GM18861 (cell line): ENCODE measurements at regions not wholly inside any gene's neighbourhood (a gene's known extent, or its start where the extent isn't known, plus 50 kb on each side); places are given as distances from the start of the nearest gene placed in this dataset.

Source experiments
- ATAC-seq: cut with Tn5 transposase; IDR thresholded peaks from one replicate; pipeline ENCODE4 v1.9.1; 2021; ENCODE audit not compliant: unreplicated experiment

- ATAC-seq, result no peak
Measured at GRCh38 chr5:96075579-96076289, 114.1 kb upstream of the ELL2 start.

DNA sequence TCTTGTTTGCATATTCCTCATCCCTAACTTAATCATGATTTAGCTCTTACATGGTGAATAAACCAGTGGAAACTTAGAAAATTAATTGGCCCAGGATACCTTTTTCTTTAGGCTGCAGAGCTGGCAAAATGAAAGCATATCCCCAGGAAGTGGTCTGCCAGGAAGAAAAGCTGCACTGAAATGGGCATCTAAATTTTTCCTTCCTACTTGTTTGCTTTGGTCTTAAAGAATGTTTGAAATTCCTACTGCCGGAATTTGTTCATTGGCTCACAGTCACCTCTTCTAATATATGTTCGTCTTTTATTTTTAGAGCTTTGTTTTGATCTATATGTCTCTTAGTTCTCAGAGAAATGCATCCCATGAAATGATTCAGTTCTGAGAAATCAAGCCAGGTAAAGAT, 113.2 kb upstream of the ELL2 start:
- no peak for ATAC-seq

DNA sequence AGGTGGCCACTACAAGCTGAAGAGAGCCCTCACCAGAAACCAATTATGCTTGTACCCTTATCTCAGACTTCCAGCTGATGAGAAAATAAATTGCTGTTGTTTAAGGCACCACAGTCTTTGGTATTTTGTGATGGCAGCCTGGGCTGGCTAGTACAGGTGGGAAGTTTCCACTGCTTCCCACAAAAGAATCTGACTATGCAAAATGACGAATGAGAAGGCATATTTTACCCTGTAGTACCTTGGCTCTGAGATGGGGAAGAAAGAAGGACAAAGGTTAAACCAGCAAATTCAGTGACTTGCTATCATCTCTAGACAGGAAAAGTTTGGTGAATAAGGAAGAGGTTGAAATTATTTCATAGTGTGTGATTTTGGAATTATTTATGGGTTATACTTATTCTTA, 112.8 kb upstream of the ELL2 start:
- no peak for ATAC-seq

- ATAC-seq, result no peak
Measured at GRCh38 chr5:96072791-96073165, 111.1 kb upstream of the ELL2 start.

DNA sequence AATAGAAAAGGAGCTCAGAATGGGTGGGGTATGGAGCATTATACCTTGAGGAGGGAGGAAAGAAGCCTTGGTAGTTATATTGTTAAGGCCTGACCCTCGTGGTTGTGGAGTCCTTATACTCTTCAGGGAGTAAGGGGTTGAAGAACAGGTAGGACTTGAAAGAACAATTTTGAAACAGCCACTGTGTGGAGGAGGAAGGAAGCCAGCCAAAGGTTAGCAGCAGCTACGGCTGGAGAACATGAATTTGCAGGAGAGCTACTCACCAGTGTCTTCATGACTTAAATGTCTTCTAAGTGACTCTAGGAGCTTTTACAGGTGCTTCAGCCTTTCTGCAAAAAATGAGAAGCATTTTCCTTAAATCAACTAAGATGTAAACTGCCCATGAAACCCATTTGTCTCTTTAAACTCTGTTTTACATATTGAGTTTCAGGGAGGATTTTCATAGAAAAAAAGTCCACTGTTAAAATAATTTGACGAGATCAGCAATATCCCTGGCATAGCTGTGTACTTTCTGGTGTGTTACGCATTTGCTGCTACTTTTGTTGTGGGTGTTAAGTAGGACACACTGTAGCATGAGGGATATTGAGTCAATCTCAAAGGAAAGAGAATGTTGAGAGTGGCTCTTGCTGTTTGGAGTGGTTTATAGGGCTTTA, 110.6 kb upstream of the ELL2 start:
- no peak for ATAC-seq

DNA sequence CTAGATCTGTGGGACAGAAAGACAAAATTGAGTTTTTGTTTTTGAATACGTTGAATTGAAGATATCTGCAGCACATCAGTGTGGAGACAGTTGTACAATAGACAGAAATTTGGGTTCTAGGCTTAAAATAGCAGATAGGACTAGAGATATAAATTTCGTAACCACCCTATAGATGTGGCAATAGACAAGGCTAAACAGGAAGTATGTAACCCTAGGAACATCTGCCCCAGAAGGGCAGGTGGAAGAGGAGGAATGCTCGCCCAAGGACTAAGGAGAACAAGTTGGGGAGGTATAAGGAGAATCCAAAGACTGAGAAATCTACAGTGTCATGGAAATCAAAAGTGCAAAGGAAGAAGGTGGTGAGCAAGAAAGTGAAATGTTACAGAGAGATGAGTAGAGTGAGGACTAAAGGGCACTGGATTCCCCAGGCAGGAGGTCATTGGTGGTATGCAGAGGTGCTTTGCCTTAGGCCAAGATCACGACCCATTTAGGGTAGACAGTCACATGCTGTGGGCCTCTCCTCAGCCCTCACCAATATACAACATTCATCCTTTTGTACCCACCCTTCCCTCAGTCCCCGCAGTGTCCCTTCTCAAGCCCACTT, 109.1 kb upstream of the ELL2 start:
- no peak for ATAC-seq

DNA sequence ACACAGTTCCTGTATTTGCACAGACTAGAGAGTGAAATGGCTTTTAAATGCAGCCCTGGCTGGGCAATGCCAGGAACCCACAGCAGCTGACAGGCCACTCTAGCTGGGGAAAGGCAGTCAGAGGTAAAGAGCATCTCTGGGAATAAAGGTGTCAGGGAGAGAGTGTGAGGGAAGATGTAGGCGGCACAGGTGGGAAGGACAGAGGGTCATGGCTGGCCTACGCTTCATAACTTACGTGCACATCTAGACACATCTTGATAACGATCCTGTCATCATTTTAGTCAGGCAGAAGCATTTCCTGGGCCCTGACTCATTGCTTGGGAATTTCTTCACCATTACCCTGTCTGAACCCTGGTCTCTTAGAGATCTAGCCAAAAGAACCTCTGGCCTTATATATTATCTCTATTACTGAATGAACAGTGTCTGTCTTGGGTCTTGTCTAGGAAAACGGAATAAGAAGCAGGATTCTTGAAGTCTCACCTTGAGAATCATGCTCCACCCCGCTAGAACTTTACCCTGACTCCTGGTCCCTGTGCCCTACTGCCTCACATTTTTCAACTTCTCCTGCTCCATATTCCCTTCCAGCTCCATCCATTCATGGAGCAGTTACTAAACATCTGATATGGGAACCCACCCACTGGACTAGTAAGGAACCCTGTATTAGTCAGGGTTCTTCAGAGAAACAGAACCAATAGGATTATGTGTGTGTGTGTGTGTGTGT, 106.4 kb upstream of the ELL2 start:
- ATAC-seq, result no peak

DNA sequence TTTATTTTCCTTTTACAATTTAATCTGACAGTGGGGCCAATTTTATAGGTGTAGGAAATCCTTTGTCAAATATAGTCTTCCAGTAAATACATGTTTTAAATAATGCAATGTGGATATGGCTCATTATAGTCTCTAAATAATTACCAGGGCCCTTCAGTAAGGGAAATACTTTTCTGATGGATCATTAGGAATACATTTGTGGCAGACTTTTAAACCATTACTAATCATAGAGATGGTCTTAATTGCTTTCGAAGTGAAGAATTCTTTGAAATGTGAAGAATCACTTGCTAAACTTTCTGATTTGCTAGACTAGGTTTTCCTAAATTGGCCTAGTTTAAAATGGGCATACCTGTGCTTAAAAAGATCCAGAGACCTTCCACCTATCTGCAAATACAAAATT, 105.6 kb upstream of the ELL2 start:
- ATAC-seq, result no peak

DNA sequence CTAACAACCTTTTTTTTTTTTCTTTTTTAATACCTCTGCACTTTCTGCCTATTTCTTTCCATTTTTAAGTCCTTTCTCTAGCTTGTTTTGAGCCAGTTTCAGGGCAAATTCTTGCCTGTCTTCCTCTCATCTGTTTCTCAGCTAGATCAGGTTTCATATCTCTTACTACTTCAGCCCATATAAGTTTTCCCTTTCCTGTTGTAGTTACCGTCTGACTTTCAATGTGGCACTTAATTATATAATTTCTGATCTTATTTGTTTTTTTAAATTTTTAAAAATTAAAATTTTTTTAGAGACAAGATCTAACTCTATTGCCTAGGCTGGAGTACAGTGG, 104.7 kb upstream of the ELL2 start:
- no peak for ATAC-seq

DNA sequence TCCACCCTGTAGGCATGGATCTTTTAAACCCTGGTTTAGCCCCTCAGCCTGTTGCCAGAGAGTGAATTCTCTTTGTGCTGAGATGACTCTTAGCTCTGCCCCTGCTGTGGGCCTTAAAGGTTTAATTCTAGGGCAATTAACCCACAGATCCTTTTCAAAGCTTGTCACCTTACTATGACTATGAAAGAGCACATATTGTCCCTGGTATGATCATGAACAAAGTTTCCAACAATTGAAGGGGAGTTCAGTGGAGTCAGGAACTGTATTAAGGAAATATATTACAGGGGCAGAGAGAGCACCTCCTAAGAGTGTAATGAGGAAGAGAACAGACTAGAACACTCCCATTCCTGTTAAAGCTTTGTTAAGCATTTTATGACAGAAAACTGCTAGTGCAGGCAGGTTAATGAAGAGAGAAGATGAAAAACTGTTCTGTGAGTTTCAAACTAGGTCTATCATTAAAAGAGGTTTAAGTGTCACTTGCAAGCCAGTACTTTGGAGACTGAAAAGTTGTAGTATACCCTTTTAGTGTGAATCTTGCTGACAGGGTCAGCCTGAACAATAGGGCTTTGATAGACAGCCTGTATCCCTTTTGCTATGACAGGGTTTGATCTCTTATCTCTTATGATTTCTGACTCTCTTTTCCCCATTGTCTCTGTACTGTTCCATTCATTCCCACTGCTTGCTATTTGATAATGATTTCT, 104.2 kb upstream of the ELL2 start:
- ATAC-seq, result no peak

DNA sequence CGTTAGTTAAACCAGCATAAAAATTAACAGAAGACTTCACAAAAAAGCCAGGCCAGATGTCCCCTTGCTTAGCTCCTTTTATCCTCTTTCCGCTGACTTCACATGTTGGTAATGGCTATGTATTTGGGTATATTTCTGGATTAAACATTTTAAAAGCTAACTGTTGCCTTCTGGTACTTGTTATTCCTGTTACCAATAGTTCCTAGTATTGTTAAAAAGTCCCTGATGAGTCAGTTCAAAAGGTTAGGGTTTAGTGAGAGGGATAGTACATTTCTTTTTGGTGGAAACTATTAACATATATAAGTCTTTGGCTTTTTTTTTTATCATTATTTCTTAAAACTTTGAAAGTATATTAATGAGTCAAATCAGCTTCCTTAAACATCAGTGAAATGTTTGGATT, 103.2 kb upstream of the ELL2 start:
- ATAC-seq, result no peak

DNA sequence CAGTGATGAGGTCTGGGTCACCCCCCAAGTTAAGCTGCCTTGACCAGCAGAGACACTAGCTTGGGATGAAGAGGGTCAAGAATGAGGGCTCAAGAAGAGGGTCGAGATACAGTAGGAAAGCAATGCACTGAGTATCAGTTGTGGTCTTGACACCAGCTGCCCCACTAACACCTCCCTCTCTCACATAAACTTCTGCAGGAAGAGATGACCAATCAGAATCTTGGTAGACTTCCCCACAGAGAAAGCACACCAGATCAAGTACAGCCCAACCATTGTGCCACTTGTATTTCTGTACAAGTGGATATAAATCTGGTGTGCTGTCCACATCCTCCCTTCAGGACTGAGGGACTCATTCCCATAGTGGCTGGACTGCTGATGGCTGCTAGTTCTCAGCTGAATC, 101.2 kb upstream of the ELL2 start:
- no peak for ATAC-seq

DNA sequence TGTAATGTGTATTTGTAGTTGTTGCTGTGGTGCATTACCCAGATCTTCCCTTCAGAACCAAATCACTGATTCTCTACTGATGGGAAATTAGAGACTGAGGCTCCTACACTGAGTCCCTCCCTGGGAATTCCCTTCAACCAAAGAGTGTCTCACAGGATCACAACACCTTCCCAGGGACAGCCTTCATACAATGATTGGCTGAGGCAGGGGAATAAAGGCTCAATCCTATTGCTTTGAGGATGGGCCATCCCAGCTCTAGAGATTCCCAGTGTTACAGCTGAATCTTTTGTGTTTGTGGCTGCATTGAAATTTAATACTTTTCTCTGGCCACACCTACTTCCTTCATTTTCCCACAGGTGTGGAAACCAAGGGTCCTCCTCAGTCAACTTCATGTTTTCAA, 96.4 kb upstream of the ELL2 start:
- ATAC-seq, result no peak

DNA sequence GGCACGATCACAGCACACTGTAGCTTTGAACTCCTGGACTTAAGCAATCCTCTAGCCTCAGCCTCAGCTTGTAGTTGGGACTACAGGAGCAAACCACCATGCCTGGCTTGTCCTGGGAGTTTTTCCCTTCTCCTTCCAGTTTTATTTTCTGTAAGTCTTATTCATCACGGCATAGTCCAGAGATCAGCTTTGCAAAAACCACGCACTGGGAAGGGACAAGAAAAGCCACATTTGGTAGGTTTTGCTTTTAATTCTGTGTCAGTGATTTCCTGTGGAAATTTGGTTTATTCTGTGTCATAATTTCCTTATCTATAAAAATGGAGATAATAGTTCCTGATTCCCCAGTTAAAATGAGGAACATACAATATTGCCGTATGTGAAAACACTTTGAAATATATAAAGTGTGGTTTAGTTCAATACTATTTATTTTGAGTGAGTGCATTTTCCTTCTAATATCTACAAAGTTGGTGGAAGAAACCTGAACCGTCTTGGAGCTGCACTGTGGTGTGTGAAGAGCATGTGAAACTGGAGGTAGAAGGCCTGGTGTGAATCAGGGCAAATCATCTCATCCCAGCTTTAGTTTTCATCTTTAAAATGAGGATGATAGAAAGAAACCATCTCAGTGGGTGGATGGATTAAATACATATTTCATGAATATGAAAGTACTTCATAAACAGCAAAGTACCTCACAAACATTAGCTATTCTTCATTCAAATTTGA, 92.8 kb upstream of the ELL2 start:
- no peak for ATAC-seq

DNA sequence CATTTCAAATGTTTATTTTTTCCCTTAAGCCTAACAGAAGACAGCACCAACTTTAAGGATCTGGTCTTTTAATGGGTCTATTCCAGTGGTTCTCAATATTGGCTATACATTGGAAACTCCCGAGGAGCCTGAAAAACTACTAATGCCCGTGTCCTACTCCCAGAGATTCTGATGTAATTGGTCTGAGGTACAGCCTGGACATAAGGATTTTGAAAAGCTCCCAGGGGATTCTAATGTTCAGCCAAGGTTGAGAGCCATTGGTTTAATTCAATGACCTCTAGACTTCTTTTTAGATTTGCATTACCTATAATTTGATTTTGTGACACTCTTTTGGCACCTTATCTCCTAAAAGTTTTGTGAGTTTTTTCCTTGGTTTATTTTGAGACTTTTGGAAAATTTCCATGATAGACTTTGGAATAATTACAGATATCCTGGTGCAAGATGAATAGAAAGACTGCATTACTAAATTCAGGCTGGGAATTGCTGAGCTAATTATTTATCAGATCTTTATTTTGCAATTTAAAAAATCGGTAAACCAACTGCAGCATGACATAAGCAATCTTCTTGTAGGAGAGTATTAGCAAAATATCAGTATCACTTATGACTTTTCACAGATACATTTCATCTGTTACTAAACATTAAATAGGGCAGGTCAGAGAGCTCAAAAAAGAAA, 91.5 kb upstream of the ELL2 start:
- ATAC-seq, result no peak

DNA sequence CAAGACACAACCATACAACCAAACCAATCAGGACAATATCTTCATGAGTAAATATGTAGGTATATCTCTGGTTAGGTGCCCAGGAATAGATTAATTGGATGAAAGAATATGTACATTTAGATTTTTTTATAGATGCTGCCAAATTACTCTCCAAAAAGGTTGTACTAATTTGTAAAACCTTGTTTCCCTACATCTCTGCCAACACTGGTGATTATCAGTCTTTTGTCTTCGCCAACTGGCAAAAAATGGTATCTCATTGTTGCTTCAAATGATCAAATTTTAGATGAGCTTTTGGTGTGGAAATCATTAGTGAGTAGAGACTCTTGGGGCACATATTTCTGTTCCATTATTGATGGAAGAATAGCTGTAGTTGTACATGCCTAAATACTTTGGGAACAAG, 90.7 kb upstream of the ELL2 start:
- no peak for ATAC-seq

DNA sequence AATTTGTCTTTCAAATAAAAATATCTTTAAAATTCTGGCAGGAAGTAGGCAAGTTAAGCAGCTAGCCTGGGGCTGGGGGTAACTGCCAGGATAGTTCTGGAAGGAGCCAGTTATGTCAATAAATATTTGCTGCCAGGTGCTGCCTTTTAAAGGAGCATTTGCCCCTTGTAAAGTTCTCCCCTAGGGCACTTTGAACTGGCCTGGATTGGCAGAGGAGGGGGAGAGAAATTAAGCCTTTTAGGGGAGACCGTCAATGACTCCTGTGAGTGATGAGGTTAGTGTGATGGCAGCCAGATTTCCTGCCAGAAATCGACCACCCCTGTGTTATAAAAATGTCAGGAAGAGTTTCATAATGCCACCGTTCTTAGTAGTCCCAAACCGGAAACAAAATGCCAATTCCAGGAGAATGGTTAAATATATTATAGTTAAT, 89.8 kb upstream of the ELL2 start:
- ATAC-seq, result no peak

- no peak for ATAC-seq
Measured at GRCh38 chr5:96050273-96050880, 88.7 kb upstream of the ELL2 start.

- ATAC-seq, result no peak
Measured at GRCh38 chr5:96049398-96050272, 88.0 kb upstream of the ELL2 start.
